SK-N-SH (cell line): ENCODE measurements at regions not wholly inside any gene's neighbourhood (a gene's known extent, or its start where the extent isn't known, plus 50 kb on each side); places are given as distances from the start of the nearest gene placed in this dataset.

ENCODE experiments used
- CTCF ChIA-PET: fragments of 300-600, 350-600 bp; formaldehyde crosslinking; extraction: SDS; loops from one replicate; lab custom pipeline; 2021; lab: Yijun Ruan, JAX
- POLR2A ChIA-PET: fragments of 350-600 bp; sonication (Branson Sonifier 250); formaldehyde crosslinking; extraction: SDS; loops from one replicate; lab custom pipeline; 2020; ENCODE audit warnings: antibody characterized with exemption, inconsistent platforms; lab: Yijun Ruan, JAX
- DNase-seq: peaks from one replicate; pipeline ENCODE4 v3.0.0; 2012
- H2AFZ ChIP-seq: fragments of 200-600 bp; sonication (generic); 2 replicates; pipeline ENCODE4 v1.8.1; 2016; ENCODE audit warnings: antibody characterized with exemption, mild to moderate bottlenecking, low read depth
- H3F3A ChIP-seq: fragments of 200-600 bp; sonication (generic); replicated peaks from 2 replicates; pipeline ENCODE3; 2016; ENCODE audit warnings: antibody characterized with exemption, mild to moderate bottlenecking; ENCODE audit not compliant: insufficient read depth
- H3K27ac ChIP-seq, 2 experiments: fragments of 200-500 bp in 1 of 2; fragments of 200-600 bp in 1 of 2; sonication (Bioruptor generic) in 1 of 2; sonication (generic), shearing (Covaris generic) in 1 of 2; 2 replicates each; pipeline versions ENCODE4 v1.5.1 to v1.6.1; 2014 to 2016; ENCODE audit warnings: low read depth in 2 of 2, inconsistent platforms in 1 of 2, low read length in 1 of 2, mild to moderate bottlenecking in 1 of 2, mixed read lengths in 1 of 2
- H3K27me3 ChIP-seq: fragments of 200-600 bp; sonication (generic), shearing (Covaris generic); 2 replicates; pipeline ENCODE4 v1.6.1; 2016; ENCODE audit warnings: mixed run types; ENCODE audit not compliant: insufficient read depth
- H3K36me3 ChIP-seq, 2 experiments: fragments of 200-500 bp in 1 of 2; fragments of 200-600 bp in 1 of 2; sonication (Bioruptor generic) in 1 of 2; sonication (generic) in 1 of 2; replicated peaks in 1 of 2; 2 replicates each; pipeline versions ENCODE3 to v1.5.1; 2014 to 2016; ENCODE audit warnings: low read length in 1 of 2, mild to moderate bottlenecking in 1 of 2; ENCODE audit not compliant: insufficient read depth in 2 of 2, control insufficient read depth in 1 of 2
- H3K4me1 ChIP-seq, 2 experiments: fragments of 200-500 bp in 1 of 2; fragments of 200-600 bp in 1 of 2; sonication (Bioruptor generic) in 1 of 2; sonication (generic), shearing (Covaris generic) in 1 of 2; 2 replicates each; pipeline versions ENCODE4 v1.5.1 to v1.6.1; 2014 to 2016; ENCODE audit warnings: low read depth in 1 of 2, low read length in 1 of 2, mixed run types in 1 of 2; ENCODE audit not compliant: insufficient read depth in 2 of 2, control insufficient read depth in 1 of 2
- H3K4me2 ChIP-seq: fragments of 200-600 bp; sonication (generic), shearing (Covaris generic); 2 replicates; pipeline ENCODE4 v1.6.1; 2017; ENCODE audit warnings: mixed run types
- H3K4me3 ChIP-seq, 2 experiments: fragments of 200-500 bp in 1 of 2; fragments of 200-600 bp in 1 of 2; sonication (Bioruptor generic) in 1 of 2; sonication (generic), shearing (Covaris generic) in 1 of 2; 2 replicates each; pipeline versions ENCODE4 v1.5.1 to v1.8.1; 2014 to 2016; ENCODE audit warnings: low read depth in 2 of 2, inconsistent platforms in 1 of 2, low read length in 1 of 2, mild to moderate bottlenecking in 1 of 2, mixed read lengths in 1 of 2, moderate library complexity in 1 of 2
- H3K79me2 ChIP-seq: fragments of 200-600 bp; sonication (generic); 2 replicates; pipeline ENCODE4 v1.8.1; 2017; ENCODE audit warnings: mild to moderate bottlenecking; ENCODE audit not compliant: insufficient read depth
- H3K9ac ChIP-seq: fragments of 200-600 bp; sonication (generic); 2 replicates; pipeline ENCODE4 v1.6.1; 2017; ENCODE audit warnings: mixed run types
- H3K9me2 ChIP-seq: fragments of 200-600 bp; sonication (generic); 2 replicates; pipeline ENCODE4 v1.6.1; 2017; ENCODE audit warnings: mixed run types
- H3K9me3 ChIP-seq: fragments of 200-600 bp; sonication (generic); 2 replicates; pipeline ENCODE4 v1.6.1; 2017; ENCODE audit warnings: mixed run types, mild to moderate bottlenecking, moderate library complexity
- H4K20me1 ChIP-seq: fragments of 200-600 bp; sonication (generic); 2 replicates; pipeline ENCODE4 v1.6.1; 2017; ENCODE audit warnings: mild to moderate bottlenecking, mixed run types; ENCODE audit not compliant: insufficient read depth
- CHD2 ChIP-seq: fragments of 150-350 bp; IDR thresholded peaks from 2 replicates; pipeline ENCODE4 v1.6.1; 2018; ENCODE audit warnings: low read length; ENCODE audit not compliant: partially characterized antibody
- CTCF ChIP-seq: fragments of 200-600 bp; sonication (generic); IDR thresholded peaks from 2 replicates; pipeline ENCODE4 v1.6.1; 2017; ENCODE audit warnings: antibody characterized with exemption, mild to moderate bottlenecking, moderate library complexity
- ELF1 ChIP-seq: IDR thresholded peaks from 2 replicates; pipeline ENCODE4 v1.4.0; 2012
- EP300 ChIP-seq, 2 experiments: IDR thresholded peaks; 2 replicates each; pipeline versions ENCODE4 v1.4.0 to v1.6.1; 2012; ENCODE audit warnings: borderline replicate concordance in 1 of 2, low read depth in 1 of 2, low read length in 1 of 2
- EZH2phosphoT487 ChIP-seq: fragments of 200-600 bp; sonication (generic); IDR thresholded peaks from 2 replicates; pipeline ENCODE4 v1.6.1; 2017; ENCODE audit warnings: low read depth, mixed run types, mild to moderate bottlenecking, antibody characterized with exemption, moderate library complexity, borderline replicate concordance
- FOXM1 ChIP-seq: IDR thresholded peaks from 2 replicates; pipeline ENCODE4 v1.4.0; 2012; ENCODE audit warnings: low read depth, mild to moderate bottlenecking
- GABPA ChIP-seq: IDR thresholded peaks from 2 replicates; pipeline ENCODE4 v1.4.0; 2012; ENCODE audit warnings: low read depth, mild to moderate bottlenecking
- GATA2 ChIP-seq: sonication (generic); formaldehyde crosslinking; IDR thresholded peaks from 2 replicates; pipeline ENCODE4 v1.5.0; 2020; ENCODE audit warnings: mild to moderate bottlenecking, missing genetic modification reagents
- IRF3 ChIP-seq: fragments of 150-350 bp; IDR thresholded peaks from 2 replicates; pipeline ENCODE4 v1.6.1; 2016; ENCODE audit warnings: mild to moderate bottlenecking, low read depth, low read length
- MAX ChIP-seq: IDR thresholded peaks from 2 replicates; pipeline ENCODE4 v1.4.0; 2012; ENCODE audit warnings: low read depth
- MEF2A ChIP-seq: IDR thresholded peaks from 2 replicates; pipeline ENCODE4 v1.4.0; 2012; ENCODE audit warnings: low read depth, borderline replicate concordance
- MXI1 ChIP-seq: IDR thresholded peaks from 2 replicates; pipeline ENCODE4 v1.6.1; 2012; ENCODE audit warnings: mild to moderate bottlenecking, low read depth, low read length, improper control_type of control experiment
- NFIC ChIP-seq: IDR thresholded peaks from 2 replicates; pipeline ENCODE4 v1.4.0; 2012; ENCODE audit warnings: borderline replicate concordance
- PBX3 ChIP-seq: IDR thresholded peaks from 2 replicates; pipeline ENCODE4; 2012
- RXRA ChIP-seq: IDR thresholded peaks from 2 replicates; pipeline ENCODE4 v1.4.0; 2012; ENCODE audit warnings: low read depth, mild to moderate bottlenecking, borderline replicate concordance
- SIN3A ChIP-seq: IDR thresholded peaks from 2 replicates; pipeline ENCODE4 v1.6.1; 2012; ENCODE audit warnings: low read depth, mild to moderate bottlenecking, low read length, moderate library complexity, borderline replicate concordance
- TCF12 ChIP-seq: IDR thresholded peaks from 2 replicates; pipeline ENCODE4 v1.4.0; 2012
- USF1 ChIP-seq: IDR thresholded peaks from 2 replicates; pipeline ENCODE4 v1.4.0; 2012; ENCODE audit warnings: low read depth, borderline replicate concordance
- USF2 ChIP-seq: fragments of 150-350 bp; IDR thresholded peaks from 2 replicates; pipeline ENCODE4 v1.6.1; 2017; ENCODE audit warnings: antibody characterized with exemption, low read length, low read depth, borderline replicate concordance
- WGBS: methylation state at CpG from one replicate; pipeline ENCODE4 v1.1.6; 2017; ENCODE audit warnings: low lambda C conversion rate; 5-methylcytosine and 5-hydroxymethylcytosine counted together

- H3K4me3 ChIP-seq: no peak overlapping the region
- H3F3A ChIP-seq: no peaks in the 10 kb centered on the region
- H3K9me3 ChIP-seq: no peaks in the 10 kb centered on the region; the same call in 1 of the 2 replicates
- 49% methylated on average over 10 of the region's 10 CpGs for WGBS
- H2AFZ ChIP-seq: no peak overlapping the region
- no peak for DNase-seq
- no peak overlapping the region for H3K9ac ChIP-seq
- POLR2A ChIA-PET: no interaction called here
- no peaks in the 10 kb centered on the region for H3K27me3 ChIP-seq
- no peaks in the 10 kb centered on the region for H3K79me2 ChIP-seq
- no peaks in the 10 kb centered on the region for H3K9me2 ChIP-seq
- no peak overlapping the region for H3K27ac ChIP-seq
- H3K4me1 ChIP-seq: no peaks in the 10 kb centered on the region; a peak in 1 of 4 replicates
- no peak overlapping the region for H3K4me2 ChIP-seq
- no peaks in the 10 kb centered on the region for H4K20me1 ChIP-seq
- H3K36me3 ChIP-seq: no peaks in the 10 kb centered on the region
- TF ChIP-seq RXRA: no peak
- no peak for TF ChIP-seq TCF12
- no peak for TF ChIP-seq MEF2A
- TF ChIP-seq FOXM1: no peak
- no peak for TF ChIP-seq USF2
- no peak for TF ChIP-seq GATA2 (CRISPR knock-in tag)
- no peak for TF ChIP-seq GABPA
- no peak for TF ChIP-seq MAX
- TF ChIP-seq SIN3A: no peak
- no peak for TF ChIP-seq EP300 (IDR thresholded peaks at IDR 0.05; ENCODE audit: borderline replicate concordance in 1 of 2, low read depth in 1 of 2, low read length in 1 of 2)
- TF ChIP-seq, all 33 proteins: peak for 0
- CTCF ChIA-PET: interaction anchor here (0.7 to 2.0 kb wide), 4 partner anchors 10 to 282 kb away, joined by 3 to 5 read pairs (median 4); no protein-coding TSS in a partner anchor
Measured at GRCh38 chr2:5409898-5410381, 282.2 kb upstream of the SOX11 start.

- Histone ChIP-seq H3F3A (no peaks in the 10 kb centered on the region), H4K20me1 (no peaks in the 10 kb centered on the region), H3K4me1 (no peaks in the 10 kb centered on the region; a peak in 1 of 4 replicates), H3K36me3 (no peaks in the 10 kb centered on the region), H3K79me2 (no peaks in the 10 kb centered on the region), H2AFZ (no peak overlapping the region), H3K27ac (no peak overlapping the region), H3K27me3 (no peaks in the 10 kb centered on the region), H3K9me3 (no peaks in the 10 kb centered on the region; the same call in 1 of the 2 replicates), H3K9me2 (no peaks in the 10 kb centered on the region), H3K4me3 (no peak overlapping the region), H3K9ac (no peak overlapping the region), H3K4me2 (no peak overlapping the region)
- ChIA-PET POLR2A (no interaction called here), CTCF (interaction anchor here (0.8 to 1.2 kb wide), 2 partner anchors 42 to 1195 kb away, joined by 3 read pairs; no protein-coding TSS in a partner anchor)
- no peak for DNase-seq
- 31% methylated on average over 4 of the region's 4 CpGs for WGBS
- TF ChIP-seq MAX (no peak), EZH2phosphoT487 (no peak), IRF3 (no peak), NFIC (no peak), USF1 (no peak), USF2 (no peak), MXI1 (no peak), CTCF (no peak), CHD2 (no peak), ELF1 (no peak), PBX3 (no peak), FOXM1 (no peak)
Measured at GRCh38 chr2:5410991-5411700, 281.0 kb upstream of the SOX11 start.
